Urothelium cell line (cell line): ENCODE measurements at regions not wholly inside any gene's neighbourhood (a gene's known extent, or its start where the extent isn't known, plus 50 kb on each side); places are given as distances from the start of the nearest gene placed in this dataset.
"Not testable (repeated sequence)": the region's sequence is repeated elsewhere in the genome, so short reads cannot be mapped to it uniquely, and the experiment has no call there.

Experiments used
- DNase-seq: peaks from one replicate; pipeline ENCODE4 v3.0.0; 2011; ENCODE audit warnings: low spot score, mixed read lengths
- FAIRE-seq: peaks from 2 replicates; lab custom pipeline; 2011; peaks lifted over from hg19 to GRCh38; lab: Jason Lieb, UNC

DNA sequence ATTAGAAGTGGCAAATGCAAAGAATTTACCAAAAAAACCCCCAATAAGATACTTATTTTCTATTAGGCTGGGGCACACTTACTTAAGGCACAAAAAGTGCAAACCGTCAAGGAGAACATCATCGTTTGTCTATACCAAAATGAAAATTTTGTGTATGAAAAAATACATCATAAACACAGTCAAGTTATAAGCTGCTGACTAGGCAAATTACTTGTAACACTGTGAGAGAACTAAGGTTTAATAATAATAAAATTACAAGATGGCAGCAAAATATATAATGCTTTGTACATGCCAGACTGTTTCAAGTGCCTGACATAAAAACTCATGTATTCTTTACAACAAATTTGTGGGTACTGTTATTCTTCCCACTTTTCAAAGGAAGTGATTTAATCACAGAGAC lies 297.2 kb upstream of the CRBN start:
- DNase-seq: no peak
- FAIRE-seq: no peak

DNA sequence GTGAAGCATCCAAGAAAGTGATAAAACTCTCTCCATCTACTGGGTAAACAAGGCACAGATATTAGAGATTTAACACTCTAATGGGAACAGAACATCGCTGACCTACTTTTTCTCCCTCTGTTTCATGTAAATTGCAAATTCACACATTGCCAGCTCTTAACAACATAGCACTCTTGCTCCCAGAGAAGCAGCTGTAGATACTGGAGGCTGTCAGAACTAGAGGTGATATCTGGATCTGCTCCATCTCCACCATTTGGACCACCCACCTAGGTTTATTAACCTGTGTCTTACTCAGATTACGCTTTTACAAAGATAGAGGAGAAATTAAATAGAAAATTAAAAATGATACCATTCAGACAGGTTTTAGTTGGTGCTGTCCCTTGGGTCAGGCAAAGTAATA lies 289.1 kb upstream of the CRBN start:
- DNase-seq (no peak), FAIRE-seq (no peak)

DNA sequence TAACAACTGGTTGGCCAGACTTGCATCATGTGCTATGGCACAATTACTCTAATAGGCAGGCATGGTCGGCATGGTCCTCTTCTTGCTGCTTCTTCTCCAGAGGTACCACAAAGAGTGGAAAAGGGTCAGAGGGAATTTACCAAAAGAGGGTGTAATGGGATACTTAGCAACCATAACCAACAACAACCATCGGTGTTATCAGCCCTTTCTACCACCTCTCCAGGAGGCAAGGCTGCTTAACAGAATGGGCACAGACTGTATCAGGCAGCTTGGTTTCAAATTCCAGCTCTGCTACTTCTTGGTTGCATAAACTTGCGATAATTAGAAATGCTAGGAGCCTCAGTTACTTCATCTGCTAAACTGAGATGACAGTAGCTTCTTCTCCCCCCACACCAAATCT lies 284.6 kb upstream of the CRBN start:
- FAIRE-seq: no peak

DNA sequence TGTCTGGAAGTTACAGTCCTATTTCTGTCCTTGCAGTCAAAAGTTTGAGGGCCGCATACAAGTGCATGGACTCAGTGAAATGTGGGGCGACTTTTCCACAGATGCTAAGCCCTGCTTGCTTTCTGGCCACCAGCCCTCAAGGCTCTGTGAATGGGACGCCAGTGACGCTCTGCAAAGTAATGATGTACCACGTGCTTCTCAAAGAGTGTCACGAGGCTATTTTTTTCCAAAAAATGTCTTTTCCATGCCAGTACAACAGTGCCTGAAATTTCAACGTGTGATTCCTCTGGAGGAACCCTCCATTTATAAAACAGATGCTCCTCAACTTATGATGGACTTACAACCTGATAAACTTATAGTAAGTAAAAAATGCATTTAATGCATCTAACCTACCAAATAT lies 281.8 kb upstream of the CRBN start:
- FAIRE-seq (no peak), DNase-seq (no peak)

More for the DNA sequence above, 284.6 kb upstream of the CRBN start:
- DNase-seq: no peak

DNA sequence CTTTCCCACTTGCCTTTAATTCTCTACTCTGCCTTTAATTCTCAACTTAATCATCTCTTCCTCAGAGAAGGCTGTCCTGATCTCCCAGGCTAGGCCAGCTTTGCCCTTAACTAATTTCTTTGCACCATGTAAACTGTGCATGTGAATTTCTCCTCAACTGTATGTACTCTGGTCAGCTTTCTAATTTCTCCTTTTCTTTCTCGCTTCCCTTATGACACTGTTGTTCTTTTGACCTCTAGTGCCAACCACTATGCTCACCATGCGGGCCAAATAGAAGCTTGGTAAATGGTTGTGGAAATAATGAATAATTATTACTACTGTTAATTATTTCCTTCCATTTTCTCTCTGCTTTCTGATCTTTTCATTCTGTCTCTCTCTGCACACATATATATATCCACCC lies 269.0 kb upstream of the CRBN start:
- DNase-seq (no peak), FAIRE-seq (no peak)

DNA sequence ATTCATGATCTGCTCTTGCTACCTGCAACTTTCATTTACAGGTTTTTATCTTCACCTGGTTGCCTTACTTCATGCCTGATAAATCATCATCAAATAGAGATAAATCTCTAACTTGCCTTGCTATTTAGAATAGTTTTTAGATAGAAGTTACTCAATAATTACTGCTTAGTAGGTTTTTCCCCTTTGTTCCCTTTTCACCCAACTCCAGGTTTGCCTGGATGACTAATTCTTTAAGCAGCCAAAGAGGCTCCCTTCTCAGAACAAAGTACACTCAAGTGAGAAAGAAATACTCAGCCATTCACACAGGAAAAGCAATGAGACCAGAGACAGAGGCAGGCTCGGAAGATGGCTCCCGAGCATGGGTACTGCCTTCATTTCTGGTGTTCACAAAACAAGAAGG lies 268.1 kb upstream of the CRBN start:
- FAIRE-seq (no peak), DNase-seq (peak; percentile 25)

DNA sequence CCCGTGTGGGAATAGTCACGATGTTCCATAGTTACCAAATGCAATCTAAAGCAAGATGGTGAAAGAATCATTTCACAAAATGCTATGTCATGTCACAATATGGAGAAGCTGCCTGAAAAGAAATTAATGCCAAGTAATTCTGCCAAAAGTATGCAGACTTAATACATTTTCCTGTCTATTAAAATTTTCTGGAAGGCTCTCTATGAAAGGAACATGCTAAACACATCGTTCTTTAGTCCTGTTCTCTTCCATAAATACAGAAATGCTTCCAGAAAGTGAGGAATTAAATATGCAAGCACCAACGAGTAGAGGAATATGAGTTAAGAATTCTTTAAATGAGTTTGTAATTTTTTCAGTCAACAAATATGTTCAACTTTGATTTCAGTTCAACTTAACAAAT lies 266.8 kb upstream of the CRBN start:
- FAIRE-seq: no peak
- no peak for DNase-seq

DNA sequence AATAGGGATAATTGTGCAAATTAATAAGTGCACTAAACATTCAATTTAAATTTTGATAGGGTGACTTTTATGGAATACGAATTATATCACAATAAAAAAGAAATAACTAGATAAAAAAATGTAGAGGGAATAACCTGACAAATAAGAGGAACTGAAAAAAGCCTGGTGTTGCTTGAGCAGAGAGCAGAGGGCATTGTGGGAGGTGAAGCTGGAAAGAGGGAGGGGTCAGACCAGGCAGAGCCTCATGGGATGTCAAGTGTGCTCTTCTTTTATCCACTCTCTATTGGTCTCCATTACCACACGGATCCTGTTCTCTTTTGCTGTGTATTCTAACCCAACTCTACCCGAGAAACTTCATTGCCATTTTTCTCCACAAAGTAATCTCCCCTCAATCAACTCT lies 264.0 kb upstream of the CRBN start:
- FAIRE-seq: no peak

DNA sequence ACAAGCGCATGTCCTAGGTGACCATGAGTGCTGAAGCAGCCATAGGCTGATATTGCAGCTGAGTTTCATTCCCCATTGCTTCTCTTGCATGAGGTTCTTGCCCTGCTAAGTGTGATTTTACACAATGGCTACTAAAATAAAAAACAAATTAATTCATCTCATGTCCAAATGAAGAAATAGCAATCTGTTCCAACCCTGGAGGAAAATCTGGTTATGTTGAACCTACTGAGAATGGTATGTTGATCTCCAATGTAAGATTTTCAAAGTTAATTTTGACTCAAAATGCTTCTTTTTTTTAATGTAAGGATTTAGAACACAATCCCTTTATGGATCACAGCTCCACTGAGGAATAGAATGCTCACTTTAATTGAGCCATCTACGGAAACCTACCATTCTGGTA lies 254.2 kb upstream of the CRBN start:
- no peak for FAIRE-seq
- no peak for DNase-seq

More for the DNA sequence above, 264.0 kb upstream of the CRBN start:
- no peak for DNase-seq

DNA sequence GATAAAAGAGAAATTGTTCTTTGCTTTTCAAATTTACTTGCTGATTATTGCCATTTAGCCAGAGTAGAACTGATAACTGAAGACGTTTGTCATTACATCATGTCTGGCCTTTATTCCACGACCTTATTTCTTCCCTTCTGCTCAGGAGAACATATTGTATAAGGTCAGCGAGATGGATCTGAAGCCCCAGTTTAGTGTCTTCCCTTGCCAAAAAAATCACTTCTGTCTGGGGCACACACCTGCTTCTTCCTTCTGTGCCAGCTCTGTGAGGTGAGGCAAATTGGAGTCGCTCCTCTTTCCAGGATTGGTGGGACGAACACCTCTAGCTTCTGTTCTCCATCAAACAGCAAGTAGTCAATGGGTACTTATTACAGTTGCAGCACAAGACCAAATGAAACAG lies 250.3 kb upstream of the CRBN start:
- no peak for FAIRE-seq
- no peak for DNase-seq

DNA sequence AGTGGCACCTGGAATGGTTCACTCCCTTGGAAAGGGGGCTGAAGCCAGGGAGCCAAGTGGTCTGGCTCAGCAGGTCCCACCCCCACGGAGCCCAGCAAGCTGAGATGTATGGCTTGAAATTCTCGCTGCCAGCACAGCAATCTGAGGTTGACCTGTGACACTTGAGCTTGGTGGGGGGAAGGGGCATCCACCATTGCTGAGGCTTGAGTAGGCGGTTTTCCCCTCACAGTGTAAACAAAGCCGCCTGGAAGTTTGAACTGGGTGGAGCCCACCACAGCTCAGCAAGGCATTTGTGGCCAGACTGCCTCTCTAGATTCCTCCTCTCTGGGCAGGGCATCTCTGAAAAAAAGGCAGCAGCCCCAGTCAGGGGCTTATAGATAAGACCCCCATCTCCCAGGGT lies 228.2 kb upstream of the CRBN start:
- not testable (repeated sequence) for FAIRE-seq, DNase-seq

DNA sequence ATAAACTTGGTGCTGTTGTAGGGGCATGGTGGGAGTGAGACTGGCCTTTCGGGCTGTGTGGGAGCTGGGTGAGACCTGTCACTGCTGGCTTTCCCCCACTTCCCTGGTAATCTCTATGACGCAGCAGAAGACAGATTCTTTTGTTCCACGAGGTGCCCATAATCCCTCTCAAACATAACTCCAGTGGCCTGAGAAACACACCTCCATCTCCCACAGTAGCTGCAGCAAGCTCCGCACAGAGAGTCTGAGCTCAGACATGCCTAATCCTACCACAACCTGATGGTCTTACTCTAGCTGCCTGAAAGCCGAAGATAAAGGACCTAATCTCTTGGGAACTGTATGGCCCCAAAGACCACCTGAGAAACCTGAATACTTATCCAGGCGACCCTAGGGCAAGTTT lies 225.6 kb upstream of the CRBN start:
- no peak for DNase-seq
- no peak for FAIRE-seq

DNA sequence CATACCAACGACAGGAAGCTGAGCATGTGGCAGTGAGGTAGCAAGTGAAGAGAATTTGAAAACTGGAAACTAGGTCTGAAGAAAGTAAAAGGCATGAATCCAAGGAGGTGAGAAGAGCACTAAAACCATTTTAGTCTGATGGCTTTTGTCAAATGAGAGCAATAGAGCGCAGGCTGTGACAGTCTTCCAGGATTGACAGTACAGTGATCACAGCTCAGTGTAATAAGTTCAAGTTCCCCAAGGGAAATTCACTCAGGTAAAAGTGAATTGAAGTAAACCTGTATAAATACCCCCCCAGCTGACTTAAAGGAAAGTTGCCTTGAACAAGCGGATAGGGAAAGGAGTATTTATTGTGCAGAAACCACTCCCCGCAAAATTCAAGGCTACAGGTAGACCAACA lies 224.2 kb upstream of the CRBN start:
- FAIRE-seq: no peak
- DNase-seq: no peak

DNA sequence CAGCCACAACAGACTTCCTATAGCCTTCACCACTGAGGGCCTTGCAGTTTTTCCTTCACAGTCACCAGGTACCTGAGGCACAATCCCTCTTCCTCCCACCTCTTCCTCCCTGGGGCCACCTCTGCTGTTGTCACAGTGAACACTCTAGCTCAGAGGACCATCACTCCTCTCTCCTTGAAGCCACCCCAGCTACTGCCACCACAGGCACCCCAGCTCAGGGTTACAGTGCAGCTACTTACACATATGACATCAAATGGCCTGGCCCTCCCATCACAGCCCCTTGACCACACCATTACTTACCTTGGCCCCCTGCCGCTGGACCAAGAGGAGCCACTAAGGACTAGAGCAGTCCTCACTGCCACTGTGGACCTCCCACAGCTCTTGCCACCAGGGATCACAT lies 213.5 kb upstream of the CRBN start:
- DNase-seq (no peak), FAIRE-seq (no peak)

DNA sequence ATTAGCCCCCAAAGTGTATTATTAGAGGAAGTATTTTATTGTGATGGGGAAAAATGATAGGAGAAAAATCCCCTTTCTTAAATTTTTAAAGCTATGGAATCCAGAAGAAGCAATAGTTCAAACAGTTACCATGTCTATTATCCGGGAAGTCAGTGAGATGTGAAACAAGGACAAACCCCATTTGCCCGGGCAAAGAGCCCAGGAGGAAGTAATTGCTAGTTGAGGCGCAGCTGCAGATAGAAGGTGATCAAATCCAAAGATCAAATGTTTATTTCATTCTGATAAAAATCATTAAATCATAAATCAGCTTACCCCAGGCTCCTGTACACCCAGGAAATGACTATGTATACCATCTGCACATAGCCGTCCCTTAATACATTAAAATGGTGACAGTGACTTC lies 204.0 kb upstream of the CRBN start:
- DNase-seq (no peak), FAIRE-seq (no peak)

DNA sequence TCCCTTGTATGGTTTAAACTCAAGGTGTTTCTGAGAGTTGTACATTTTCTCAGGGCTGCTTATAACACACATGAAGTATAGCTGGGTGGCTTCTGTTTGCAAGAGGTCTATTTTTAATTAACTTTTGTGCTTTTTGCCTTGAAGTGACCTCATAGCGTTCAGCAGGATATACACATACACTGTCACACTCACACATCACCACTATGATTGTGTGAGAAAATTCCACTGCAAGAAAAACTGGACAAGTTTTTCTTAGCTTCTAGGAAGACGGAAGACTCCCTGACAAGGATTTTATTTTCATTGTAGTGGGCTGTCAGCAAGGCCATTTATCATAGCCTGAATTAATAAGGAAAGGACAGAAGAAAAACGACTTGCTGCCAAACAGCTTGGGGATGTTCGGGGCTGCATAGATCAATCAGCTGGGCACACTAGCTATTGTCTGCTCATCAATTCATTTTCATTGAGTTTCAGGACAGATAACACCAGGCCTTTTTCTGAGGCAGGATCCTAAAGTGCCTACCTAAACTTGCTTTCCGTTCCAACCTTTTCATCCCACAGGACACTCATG lies 192.8 kb upstream of the CRBN start:
- FAIRE-seq: no peak
- DNase-seq: no peak

DNA sequence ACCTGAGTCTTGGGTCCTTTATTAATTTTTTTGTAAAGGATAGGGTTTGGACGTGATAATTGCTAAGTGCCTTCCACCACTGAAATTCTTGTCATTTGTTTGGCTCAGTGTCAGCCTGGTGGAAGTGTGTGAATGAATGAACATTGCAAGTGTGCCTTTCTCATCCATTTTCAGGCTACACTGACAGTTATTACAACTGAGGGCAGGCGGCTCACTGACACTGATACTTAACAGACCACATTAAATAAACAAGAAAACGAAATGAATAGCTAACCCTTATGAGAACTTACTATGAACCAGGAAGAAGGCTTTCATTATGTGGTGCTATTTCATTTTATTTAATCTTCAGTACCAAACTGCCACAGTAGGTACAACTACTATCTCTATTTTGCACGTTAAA lies 188.8 kb upstream of the CRBN start:
- DNase-seq (no peak), FAIRE-seq (no peak)

DNA sequence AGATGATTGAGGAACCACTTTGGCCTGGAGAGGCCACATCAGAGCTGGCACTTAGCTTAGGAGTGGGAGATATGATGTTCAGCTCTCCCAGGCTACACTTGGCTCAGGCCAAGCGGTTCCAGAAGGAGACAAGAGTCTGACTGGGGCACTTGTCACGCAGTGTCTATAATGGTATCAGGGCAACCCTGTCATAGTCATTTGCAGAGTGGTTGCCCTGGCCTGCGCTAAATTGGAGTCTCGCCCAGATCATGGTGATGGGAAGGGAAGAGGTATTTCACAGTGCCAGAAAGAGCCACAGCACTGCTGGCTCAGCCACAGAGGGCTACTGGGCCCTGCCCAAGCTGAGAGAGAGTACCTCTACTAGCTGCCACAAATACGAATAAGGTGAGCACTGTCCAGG lies 186.9 kb upstream of the CRBN start:
- no peak for DNase-seq
- no peak for FAIRE-seq

DNA sequence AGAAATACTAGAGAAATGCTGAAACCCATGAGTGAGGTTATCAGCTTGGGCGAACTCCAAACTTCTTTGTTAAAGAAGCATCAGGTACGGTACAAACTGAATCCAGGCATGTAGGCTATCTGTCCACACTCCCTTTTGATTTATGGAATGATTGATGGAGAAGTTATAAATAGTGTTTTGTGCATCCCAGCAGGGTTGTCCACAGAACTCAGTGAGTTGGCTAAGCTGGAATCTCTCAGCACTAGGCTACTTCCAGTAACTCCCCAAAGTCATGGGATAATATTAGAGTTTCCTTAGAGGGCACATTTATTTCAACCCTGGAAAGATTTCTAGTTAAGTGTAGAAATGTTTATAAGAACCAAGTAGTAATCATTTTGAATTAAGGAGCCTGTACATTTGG lies 186.2 kb upstream of the CRBN start:
- no peak for DNase-seq
- FAIRE-seq: no peak

DNA sequence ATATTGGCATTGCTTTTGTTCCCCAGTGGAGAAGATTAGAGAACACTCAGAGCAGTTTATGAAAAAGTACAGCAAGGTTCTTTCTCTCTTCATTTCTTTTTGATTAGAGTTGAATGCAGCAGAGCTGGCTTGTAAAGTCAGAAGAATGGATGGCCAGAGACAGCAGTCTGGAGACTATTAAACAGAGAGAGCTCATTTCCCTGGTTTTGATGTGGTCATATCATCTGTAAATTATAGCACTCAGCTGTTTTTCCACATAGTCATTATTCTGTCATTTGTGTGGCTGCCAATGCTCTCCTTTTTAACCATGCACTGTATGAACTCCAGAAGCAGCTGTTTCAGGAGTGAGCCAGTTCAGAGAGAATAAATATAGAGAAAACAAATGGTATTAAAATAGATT lies 177.4 kb upstream of the CRBN start:
- DNase-seq (no peak), FAIRE-seq (no peak)

DNA sequence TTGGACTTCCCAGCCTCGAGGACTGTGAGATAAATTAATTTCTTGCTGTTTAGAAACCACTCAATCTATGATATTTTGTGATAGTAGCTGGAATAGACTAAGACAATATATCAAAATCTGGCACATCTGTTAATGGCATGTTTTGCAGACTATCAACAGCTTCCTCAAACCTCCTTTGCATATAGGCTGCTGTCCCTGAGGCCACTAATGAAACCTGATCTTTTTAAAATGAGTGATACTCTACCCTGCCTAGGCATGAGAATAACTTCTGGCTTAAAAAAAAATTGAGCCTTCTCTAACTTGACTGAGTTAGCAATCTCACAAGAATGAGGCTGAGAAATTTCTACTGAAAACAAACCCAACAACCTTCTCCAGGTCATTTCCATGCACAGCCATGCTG lies 176.0 kb upstream of the CRBN start:
- DNase-seq: no peak
- FAIRE-seq: no peak

DNA sequence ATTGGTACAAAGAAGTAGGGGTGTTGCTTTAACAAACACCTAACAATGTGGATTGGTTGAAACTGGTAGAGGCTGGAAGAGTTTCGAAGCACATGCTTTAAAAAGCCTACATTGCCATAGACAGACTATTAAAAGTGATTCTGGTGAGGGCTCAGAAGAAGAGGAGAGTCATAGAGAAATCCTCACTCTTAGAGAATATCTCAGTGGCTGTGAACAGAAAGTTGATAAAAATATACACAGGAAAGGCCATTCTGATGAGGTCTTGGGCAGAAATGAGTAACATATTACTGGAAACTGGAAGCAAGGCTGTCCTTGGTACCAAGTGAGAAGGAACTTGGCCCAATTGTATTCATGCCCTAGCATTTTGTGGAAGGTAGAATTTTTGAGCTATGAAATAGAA lies 173.7 kb upstream of the CRBN start:
- FAIRE-seq: no peak
- no peak for DNase-seq

DNA sequence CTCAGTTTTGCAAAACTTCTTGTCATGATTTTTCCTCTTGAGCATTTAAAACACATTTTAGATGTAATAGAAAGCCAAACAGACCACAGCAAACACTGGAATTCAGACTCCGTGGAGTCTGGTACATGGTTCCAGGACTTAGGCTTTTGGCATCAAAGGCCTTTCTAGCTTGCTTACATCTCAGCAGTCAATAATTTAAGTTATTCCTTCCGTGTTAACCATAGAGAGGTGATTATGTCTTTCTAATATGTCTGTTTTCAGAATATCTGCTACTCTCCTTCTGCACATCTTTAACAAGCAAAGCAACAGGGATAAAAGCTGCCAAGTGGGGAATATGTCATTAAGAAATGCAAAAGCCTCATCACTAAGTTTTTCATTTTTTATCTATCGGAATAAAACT lies 171.7 kb upstream of the CRBN start:
- DNase-seq (no peak), FAIRE-seq (no peak)

DNA sequence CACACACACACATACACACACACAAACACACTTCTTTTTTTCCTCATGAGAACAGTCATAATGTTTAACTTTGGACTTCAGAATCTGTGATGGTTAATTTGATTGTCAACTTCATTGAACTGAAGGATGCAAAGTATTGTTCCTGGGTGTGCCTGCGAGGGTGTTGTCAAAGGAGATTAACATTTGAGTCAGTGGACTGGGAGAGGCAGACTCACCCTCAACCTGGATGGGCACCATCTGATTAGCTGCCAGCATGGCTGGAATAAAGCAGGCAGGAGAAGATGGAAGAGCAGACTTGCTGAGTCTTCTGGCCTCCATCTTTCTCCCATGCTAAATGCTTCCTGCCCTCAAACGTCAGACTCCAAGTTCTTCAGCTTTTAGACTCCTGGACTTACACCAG lies 167.6 kb upstream of the CRBN start:
- not testable (repeated sequence) for DNase-seq, FAIRE-seq
